K562 (cell line): ENCODE measurements at regions not wholly inside any gene's neighbourhood (a gene's known extent, or its start where the extent isn't known, plus 50 kb on each side); places are given as distances from the start of the nearest gene placed in this dataset.

Experiments
- ATAC-seq: fragments of 200-7000 bp; cut with Tn5 transposase; 3 replicates; pipeline ENCODE4 v1.9.1; 2020; ENCODE audit warnings: moderate library complexity
- BruUV-seq: library from RNA; stranded (reverse); fragments of 400-500 nt; replicated peaks from 2 replicates; lab custom pipeline; 2021; lab: Mats Ljungman, UMichigan
- CTCF ChIA-PET: fragments of 300-600 bp; formaldehyde crosslinking; extraction: SDS; loops from one replicate; lab custom pipeline; 2021; ENCODE audit warnings: low intra/inter-chr PET ratio; lab: Yijun Ruan, JAX
- POLR2A ChIA-PET: fragments of 300-600, 350-650 bp; sonication (Branson Sonifier 250); formaldehyde crosslinking; extraction: SDS; loops from one replicate; lab custom pipeline; 2021; ENCODE audit warnings: antibody characterized with exemption, inconsistent platforms; lab: Yijun Ruan, JAX
- DNase-seq, 4 experiments: peaks; one replicate each; pipeline versions ENCODE4 v3.0.0 to v3.0.0-alpha.2; 2011 to 2018; ENCODE audit warnings: low spot score in 3 of 4, mixed read lengths in 3 of 4; ENCODE audit errors: extremely low read depth in 1 of 4
- FAIRE-seq: peaks from 2 replicates; lab custom pipeline; 2011; peaks lifted over from hg19 to GRCh38; lab: Jason Lieb, UNC
- H2AFZ ChIP-seq: 2 replicates; pipeline ENCODE4 v1.6.0; 2011; ENCODE audit warnings: low read depth, low read length, control low read depth, inconsistent platforms
- H3K27ac ChIP-seq: fragments of 200-600 bp; 3 replicates; pipeline ENCODE4 v1.8.0; 2011; ENCODE audit warnings: low read depth, mild to moderate bottlenecking, control low read depth, inconsistent platforms, low read length, moderate library complexity, mixed read lengths; ENCODE audit errors: extremely low read depth
- H3K27me3 ChIP-seq, 2 experiments: fragments of 300-600 bp in 1 of 2; 2 replicates in 1 of 2; 3 replicates in 1 of 2; pipeline versions ENCODE4 v1.6.0 to v1.8.0; 2011; ENCODE audit warnings: inconsistent platforms in 2 of 2, low read length in 2 of 2, mild to moderate bottlenecking in 1 of 2, mixed read lengths in 1 of 2, moderate library complexity in 1 of 2; ENCODE audit not compliant: control insufficient read depth in 2 of 2, insufficient read depth in 2 of 2
- H3K36me3 ChIP-seq: fragments of 300-600 bp; 3 replicates; pipeline ENCODE4 v1.8.0; 2011; ENCODE audit warnings: mild to moderate bottlenecking, low read length, inconsistent platforms; ENCODE audit not compliant: control insufficient read depth, insufficient read depth
- H3K4me1 ChIP-seq, 2 experiments: fragments of 200-600 bp in 1 of 2; replicated peaks in 1 of 2; 2 replicates in 1 of 2; 3 replicates in 1 of 2; pipeline versions ENCODE4 v1.5.1 to v1.8.0; 2011; ENCODE audit warnings: inconsistent platforms in 2 of 2, low read length in 2 of 2, mild to moderate bottlenecking in 1 of 2, mixed read lengths in 1 of 2, moderate library complexity in 1 of 2; ENCODE audit not compliant: control insufficient read depth in 2 of 2, insufficient read depth in 2 of 2
- H3K4me2 ChIP-seq: 2 replicates; pipeline ENCODE4 v1.6.1; 2011; ENCODE audit warnings: low read length, control low read depth, inconsistent platforms, mixed read lengths; ENCODE audit not compliant: insufficient read depth
- H3K4me3 ChIP-seq: fragments of 200-600 bp; sonication (generic), shearing (Covaris generic); 2 replicates; pipeline ENCODE4 v1.5.1; 2016; ENCODE audit warnings: control low read depth, inconsistent platforms
- H3K79me2 ChIP-seq: fragments of 200-600 bp; 3 replicates; pipeline ENCODE4 v1.8.0; 2011; ENCODE audit warnings: low read length, inconsistent platforms; ENCODE audit not compliant: control insufficient read depth, insufficient read depth
- H3K9ac ChIP-seq, 2 experiments: 2 replicates each; pipeline versions ENCODE4 v1.6.0 to v1.6.1; 2011; ENCODE audit warnings: low read depth in 2 of 2, low read length in 2 of 2, control low read depth in 1 of 2, inconsistent platforms in 1 of 2, mild to moderate bottlenecking in 1 of 2, mixed read lengths in 1 of 2; ENCODE audit not compliant: insufficient read depth in 1 of 2
- H3K9me1 ChIP-seq: one replicate; pipeline ENCODE4 v1.6.0; 2011; ENCODE audit warnings: inconsistent platforms, mild to moderate bottlenecking, low read length, moderate library complexity; ENCODE audit not compliant: control insufficient read depth, insufficient read depth
- H3K9me3 ChIP-seq: replicated peaks from 2 replicates; pipeline ENCODE4 v1.5.1; 2011; ENCODE audit warnings: low read depth, low read length, inconsistent platforms; ENCODE audit not compliant: control insufficient read depth, insufficient read depth
- H4K20me1 ChIP-seq: replicated peaks from 2 replicates; pipeline ENCODE4 v1.6.1; 2011; ENCODE audit warnings: low read length, inconsistent platforms, mixed read lengths; ENCODE audit not compliant: control insufficient read depth, insufficient read depth
- CHD4 ChIP-seq: fragments of 200-600 bp; sonication (generic); IDR thresholded peaks from 3 replicates; pipeline ENCODE4 v1.6.1; 2012; ENCODE audit warnings: low read depth, mild to moderate bottlenecking, mixed read lengths, low read length, inconsistent platforms; ENCODE audit not compliant: insufficient read depth, insufficient replicate concordance, poor library complexity, severe bottlenecking
- ELF1 ChIP-seq: fragments of 200-800 bp; sonication (Bioruptor generic); IDR thresholded peaks from 2 replicates; pipeline ENCODE4 v1.6.1; 2016; ENCODE audit warnings: missing genetic modification characterization, missing compliant biosample characterization
- FOXA1 ChIP-seq: fragments of 450-650 bp; IDR thresholded peaks from 2 replicates; pipeline ENCODE4 v1.6.1; 2016; ENCODE audit warnings: mild to moderate bottlenecking, borderline replicate concordance
- FOXA3 ChIP-seq, 2 experiments: fragments of 450-650 bp in 1 of 2; sonication (generic) in 1 of 2; formaldehyde crosslinking; IDR thresholded peaks in 1 of 2; conservative IDR thresholded peaks in 1 of 2; 2 replicates each; pipeline versions ENCODE4 v1.4.0 to v1.8.0; 2020 to 2022; ENCODE audit warnings: mild to moderate bottlenecking in 2 of 2, missing genetic modification reagents in 1 of 2
- HNRNPL ChIP-seq: fragments of 200-400 bp; formaldehyde crosslinking; IDR thresholded peaks from 2 replicates; pipeline ENCODE4 v1.6.1; 2017; ENCODE audit warnings: low read depth, mild to moderate bottlenecking, low read length
- IRF2 ChIP-seq: sonication (generic); formaldehyde crosslinking; IDR thresholded peaks from 2 replicates; pipeline ENCODE4 v1.8.1; 2022; ENCODE audit warnings: mild to moderate bottlenecking, missing genetic modification reagents
- OTX1 ChIP-seq: fragments of 450-650 bp; formaldehyde crosslinking; IDR thresholded peaks from 2 replicates; pipeline ENCODE4 v1.4.0; 2022; ENCODE audit warnings: mild to moderate bottlenecking
- PTBP1 ChIP-seq: fragments of 200-400 bp; formaldehyde crosslinking; IDR thresholded peaks from 2 replicates; pipeline ENCODE4 v1.6.1; 2017; ENCODE audit warnings: low read depth, low read length
- RBFOX2 ChIP-seq: fragments of 200-400 bp; formaldehyde crosslinking; IDR thresholded peaks from 2 replicates; pipeline ENCODE4 v1.6.1; 2017; ENCODE audit warnings: low read depth, mild to moderate bottlenecking, low read length, moderate library complexity
- SMARCC2 ChIP-seq: fragments of 450-650 bp; IDR thresholded peaks from 2 replicates; pipeline ENCODE4 v1.6.1; 2017; ENCODE audit warnings: antibody characterized with exemption, moderate library complexity, mild to moderate bottlenecking, low read depth
- SRSF3 ChIP-seq: fragments of 200-400 bp; formaldehyde crosslinking; IDR thresholded peaks from 2 replicates; pipeline ENCODE4 v1.6.1; 2016; ENCODE audit warnings: mild to moderate bottlenecking, low read length, moderate library complexity; ENCODE audit not compliant: insufficient read depth
- STAT5B ChIP-seq: fragments of 250-450 bp; sonication (Bioruptor Pico); IDR thresholded peaks from 2 replicates; pipeline ENCODE4 v1.8.0; 2021; ENCODE audit warnings: mild to moderate bottlenecking, inconsistent platforms
- U2AF2 ChIP-seq: fragments of 200-400 bp; formaldehyde crosslinking; optimal IDR thresholded peaks from 2 replicates; pipeline ENCODE3; 2017; ENCODE audit warnings: low read depth, mild to moderate bottlenecking, low read length
- XRCC3 ChIP-seq: fragments of 450-650 bp; IDR thresholded peaks from 2 replicates; pipeline ENCODE4 v1.6.1; 2017; ENCODE audit warnings: mild to moderate bottlenecking, moderate library complexity
- ZNF174 ChIP-seq: fragments of 250-450 bp; sonication (Bioruptor Pico); IDR thresholded peaks from 2 replicates; pipeline ENCODE4 v1.4.0; 2020; ENCODE audit warnings: mild to moderate bottlenecking
- WGBS: fragments of 100-300 bp; shearing (Covaris generic); methylation state at CpG from one replicate; pipeline ENCODE4 v1.1.6; 2016; ENCODE audit warnings: low coverage, mixed read lengths; ENCODE audit not compliant: insufficient coverage; ENCODE audit errors: missing lambda C conversion rate; 5-methylcytosine and 5-hydroxymethylcytosine counted together
- in situ Hi-C: fragments of 300-500 bp; cut with MboI; formaldehyde crosslinking; loops from 4 replicates; pipeline ENCODE4 v1.15.0; 2018; ENCODE audit warnings: inconsistent platforms, mixed read lengths
- intact Hi-C: fragments of 100-400 bp; cut with micrococcal nuclease; formaldehyde crosslinking; loops from 2 replicates; pipeline ENCODE4 v1.14.2; 2022
- TF ChIP-seq, protein P1 (sequence below): fragments of 250-450 bp; sonication (Bioruptor Pico); IDR thresholded peaks from 2 replicates; pipeline ENCODE4 v1.4.0; 2020; ENCODE audit warnings: mild to moderate bottlenecking
- TF ChIP-seq, protein P2 (sequence below): IDR thresholded peaks from 2 replicates; pipeline ENCODE4 v1.6.1; 2011; ENCODE audit warnings: borderline replicate concordance, low read depth, mild to moderate bottlenecking, moderate library complexity, low read length; ENCODE audit not compliant: insufficient read depth, poor library complexity, severe bottlenecking

DNA sequence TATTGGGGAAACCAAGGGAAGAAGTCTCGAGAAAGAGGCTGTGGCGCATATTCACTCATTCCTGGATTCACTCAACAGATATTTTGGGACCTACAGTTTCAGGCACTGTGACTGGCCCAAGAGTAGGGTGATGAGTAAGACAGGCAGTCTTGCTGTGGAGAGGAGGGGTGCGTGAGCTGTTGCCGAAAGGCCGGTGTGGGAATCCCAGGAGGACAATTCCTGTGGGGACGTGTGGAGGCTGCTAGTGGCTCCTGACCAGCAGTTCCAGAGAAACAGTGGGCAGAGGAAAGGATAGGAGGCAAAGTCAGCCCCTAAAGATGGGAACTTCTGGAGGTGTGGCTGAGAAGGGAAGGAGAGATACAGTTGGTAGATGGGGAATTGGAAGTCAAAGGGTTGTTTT, 59.3 kb upstream of the GRB10 start:
- POLR2A ChIA-PET, result no interaction called here
- BruUV-seq, result no TSS peak

DNA sequence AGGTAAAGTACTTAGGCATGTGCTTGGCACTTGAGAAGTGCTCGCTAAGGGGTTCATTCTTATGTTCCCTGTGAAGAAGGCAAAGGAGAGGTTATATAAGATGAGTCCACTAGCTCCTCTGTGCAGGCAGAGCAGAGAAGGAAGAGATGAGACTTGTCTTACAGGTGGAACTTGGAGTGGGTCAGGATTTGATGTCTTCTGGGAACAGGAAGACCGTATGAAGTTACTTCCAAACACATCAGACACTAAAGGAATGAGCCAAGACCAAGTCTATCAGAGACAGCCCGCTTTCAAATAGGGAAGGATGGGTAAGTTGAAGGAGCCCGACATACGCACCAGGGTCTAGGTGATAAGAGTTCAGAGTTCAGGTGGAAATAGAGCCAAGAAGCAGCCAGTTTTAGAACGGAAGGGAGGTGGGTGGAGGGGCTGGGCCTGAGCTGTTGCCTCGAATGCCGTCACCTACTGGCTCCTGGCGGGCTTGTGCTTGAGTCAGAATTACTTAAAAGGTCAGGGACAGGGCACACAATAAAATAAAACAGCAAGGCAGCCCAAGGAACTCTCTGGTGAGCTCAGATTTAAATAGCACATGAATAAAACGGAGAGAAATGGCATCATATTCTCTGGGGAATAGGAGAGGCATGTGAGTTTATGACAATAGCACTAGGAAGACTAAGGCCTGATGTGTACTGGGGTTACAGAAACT, 56.1 kb upstream of the GRB10 start:
- H3K9me3 ChIP-seq, result no peaks in the 10 kb centered on the region
- ChIA-PET POLR2A (no interaction called here), CTCF (no interaction called here)
- BruUV-seq, result no TSS peak
- in situ Hi-C loops (no loop called here), intact Hi-C loops (no loop called here)
- H3K36me3 ChIP-seq, result no peaks in the 10 kb centered on the region
- peaks cover 34 to 75% of the 10 kb centered on the region in 2 experiments for H3K27me3 ChIP-seq
- H3K79me2 ChIP-seq, result no peaks in the 10 kb centered on the region
- WGBS, result 1% methylated on average over 10 of the region's 10 CpGs
- H3K4me2 ChIP-seq, result no peak overlapping the region
- no peak overlapping the region for H3K4me3 ChIP-seq
- H2AFZ ChIP-seq, result no peak overlapping the region
- H3K4me1 ChIP-seq, result no peaks in the 10 kb centered on the region
- no peak for FAIRE-seq
- H3K9me1 ChIP-seq, result no peaks in the 10 kb centered on the region
- DNase-seq, result peak in 1 of 4 experiments; percentile 20
- H4K20me1 ChIP-seq, result 0 out of 2 replicates have a peak, but pooled peaks cover 3% of the 10 kb centered on the region
- peak; percentile 67 for ATAC-seq
- H3K27ac ChIP-seq, result no peak overlapping the region; the same call in 2 of the 3 replicates
- H3K9ac ChIP-seq, result no peak overlapping the region
- TF ChIP-seq, protein P1, sequence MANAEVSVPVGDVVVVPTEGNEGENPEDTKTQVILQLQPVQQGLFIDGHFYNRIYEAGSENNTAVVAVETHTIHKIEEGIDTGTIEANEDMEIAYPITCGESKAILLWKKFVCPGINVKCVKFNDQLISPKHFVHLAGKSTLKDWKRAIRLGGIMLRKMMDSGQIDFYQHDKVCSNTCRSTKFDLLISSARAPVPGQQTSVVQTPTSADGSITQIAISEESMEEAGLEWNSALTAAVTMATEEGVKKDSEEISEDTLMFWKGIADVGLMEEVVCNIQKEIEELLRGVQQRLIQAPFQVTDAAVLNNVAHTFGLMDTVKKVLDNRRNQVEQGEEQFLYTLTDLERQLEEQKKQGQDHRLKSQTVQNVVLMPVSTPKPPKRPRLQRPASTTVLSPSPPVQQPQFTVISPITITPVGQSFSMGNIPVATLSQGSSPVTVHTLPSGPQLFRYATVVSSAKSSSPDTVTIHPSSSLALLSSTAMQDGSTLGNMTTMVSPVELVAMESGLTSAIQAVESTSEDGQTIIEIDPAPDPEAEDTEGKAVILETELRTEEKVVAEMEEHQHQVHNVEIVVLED, result no peak
- no peak for TF ChIP-seq SRSF3
- no peak for TF ChIP-seq ELF1 (tag)
- no peak for TF ChIP-seq RBFOX2
- TF ChIP-seq, protein P2, sequence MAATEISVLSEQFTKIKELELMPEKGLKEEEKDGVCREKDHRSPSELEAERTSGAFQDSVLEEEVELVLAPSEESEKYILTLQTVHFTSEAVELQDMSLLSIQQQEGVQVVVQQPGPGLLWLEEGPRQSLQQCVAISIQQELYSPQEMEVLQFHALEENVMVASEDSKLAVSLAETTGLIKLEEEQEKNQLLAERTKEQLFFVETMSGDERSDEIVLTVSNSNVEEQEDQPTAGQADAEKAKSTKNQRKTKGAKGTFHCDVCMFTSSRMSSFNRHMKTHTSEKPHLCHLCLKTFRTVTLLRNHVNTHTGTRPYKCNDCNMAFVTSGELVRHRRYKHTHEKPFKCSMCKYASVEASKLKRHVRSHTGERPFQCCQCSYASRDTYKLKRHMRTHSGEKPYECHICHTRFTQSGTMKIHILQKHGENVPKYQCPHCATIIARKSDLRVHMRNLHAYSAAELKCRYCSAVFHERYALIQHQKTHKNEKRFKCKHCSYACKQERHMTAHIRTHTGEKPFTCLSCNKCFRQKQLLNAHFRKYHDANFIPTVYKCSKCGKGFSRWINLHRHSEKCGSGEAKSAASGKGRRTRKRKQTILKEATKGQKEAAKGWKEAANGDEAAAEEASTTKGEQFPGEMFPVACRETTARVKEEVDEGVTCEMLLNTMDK, result no peak
- no peak for TF ChIP-seq STAT5B
- TF ChIP-seq HNRNPL, result no peak
- TF ChIP-seq IRF2 (CRISPR knock-in tag), result no peak
- no peak for TF ChIP-seq ZNF174 (CRISPR knock-in tag)

More for the DNA sequence above, 59.3 kb upstream of the GRB10 start:
- no peaks in the 10 kb centered on the region for H3K4me1 ChIP-seq
- no peak overlapping the region for H2AFZ ChIP-seq
- no peak overlapping the region for H3K9ac ChIP-seq
- intact Hi-C loops (no loop called here), in situ Hi-C loops (no loop called here)
- DNase-seq, result no peak
- 0 out of 2 replicates have a peak, but pooled peaks cover 3% of the 10 kb centered on the region for H4K20me1 ChIP-seq
- no peak for TF ChIP-seq SMARCC2
- no peak for TF ChIP-seq FOXA1
- TF ChIP-seq FOXA3 (CRISPR knock-in tag; conservative IDR thresholded peaks at IDR 0.05 in 1 of 2, IDR thresholded peaks at IDR 0.05 in 1 of 2), result no peak
- TF ChIP-seq XRCC3, result no peak
- no peak for TF ChIP-seq PTBP1
- TF ChIP-seq CHD4, result no peak
- TF ChIP-seq OTX1 (CRISPR knock-in tag), result no peak
- no peak for TF ChIP-seq U2AF2
- WGBS, result 3% methylated on average over 6 of the region's 6 CpGs
- H3K4me3 ChIP-seq, result no peak overlapping the region
- ATAC-seq, result no peak
- no peaks in the 10 kb centered on the region for H3K79me2 ChIP-seq
- CTCF ChIA-PET, result no interaction called here
- no peak overlapping the region for H3K4me2 ChIP-seq
- no peak for FAIRE-seq
- H3K36me3 ChIP-seq, result no peaks in the 10 kb centered on the region
- H3K27me3 ChIP-seq, result peaks cover 26 to 58% of the 10 kb centered on the region in 2 experiments
- no peak overlapping the region for H3K27ac ChIP-seq
- H3K9me3 ChIP-seq, result no peaks in the 10 kb centered on the region
- no peaks in the 10 kb centered on the region for H3K9me1 ChIP-seq
